CD4-positive, alpha-beta T cell treated with Interleukin-6 for 4 hours (primary cell): ENCODE measurements at regions not wholly inside any gene's neighbourhood (a gene's known extent, or its start where the extent isn't known, plus 50 kb on each side); places are given as distances from the start of the nearest gene placed in this dataset.

Source experiments
- DNase-seq: peaks from one replicate; pipeline ENCODE4 v3.0.0-alpha.2; 2020; ENCODE audit warnings: mixed read lengths

- no peak for DNase-seq
Measured at GRCh38 chr2:217184242-217184641, 324.4 kb upstream of the TNP1 start.

- no peak for DNase-seq
Measured at GRCh38 chr2:217183471-217183870, 323.6 kb upstream of the TNP1 start.

GRCh38 chr2:217182926-217183325 lies 323.1 kb upstream of the TNP1 start:
- no peak for DNase-seq

GRCh38 chr2:217181512-217181911 lies 321.6 kb upstream of the TNP1 start:
- no peak for DNase-seq

- DNase-seq: no peak
Measured at GRCh38 chr2:217179854-217180253, 320.0 kb upstream of the TNP1 start.

- DNase-seq: no peak
Measured at GRCh38 chr2:217178341-217178740, 318.5 kb upstream of the TNP1 start.

GRCh38 chr2:217177720-217178119 lies 317.9 kb upstream of the TNP1 start:
- no peak for DNase-seq

GRCh38 chr2:217171874-217172273 lies 312.0 kb upstream of the TNP1 start:
- DNase-seq: no peak

- DNase-seq: no peak
Measured at GRCh38 chr2:217168496-217168895, 308.6 kb upstream of the TNP1 start.

- DNase-seq: no peak
Measured at GRCh38 chr2:217167531-217167930, 307.7 kb upstream of the TNP1 start.

- no peak for DNase-seq
Measured at GRCh38 chr2:217166241-217166850, 306.5 kb upstream of the TNP1 start.

- no peak for DNase-seq
Measured at GRCh38 chr2:217165547-217165946, 305.7 kb upstream of the TNP1 start.

GRCh38 chr2:217163987-217164386 lies 304.1 kb upstream of the TNP1 start:
- no peak for DNase-seq

- no peak for DNase-seq
Measured at GRCh38 chr2:217162533-217162932, 302.7 kb upstream of the TNP1 start.

GRCh38 chr2:217160978-217161973 lies 301.4 kb upstream of the TNP1 start:
- no peak for DNase-seq

- no peak for DNase-seq
Measured at GRCh38 chr2:217160103-217160743, 300.4 kb upstream of the TNP1 start.

- no peak for DNase-seq
Measured at GRCh38 chr2:217158928-217159327, 299.1 kb upstream of the TNP1 start.

GRCh38 chr2:217157581-217157980 lies 297.7 kb upstream of the TNP1 start:
- no peak for DNase-seq

- DNase-seq: no peak
Measured at GRCh38 chr2:217156801-217157200, 296.9 kb upstream of the TNP1 start.

GRCh38 chr2:217154923-217155322 lies 295.1 kb upstream of the TNP1 start:
- no peak for DNase-seq

GRCh38 chr2:217153510-217153909 lies 293.6 kb upstream of the TNP1 start:
- DNase-seq: no peak

- DNase-seq: no peak
Measured at GRCh38 chr2:217152831-217153230, 293.0 kb upstream of the TNP1 start.

- no peak for DNase-seq
Measured at GRCh38 chr2:217151509-217152206, 291.8 kb upstream of the TNP1 start.
